ENCODE measurements at regions not wholly inside any gene's neighbourhood (a gene's known extent, or its start where the extent isn't known, plus 50 kb on each side); places are given as distances from the start of the nearest gene placed in this dataset.

- Histone ChIP-seq H3K4me3 (no peak overlapping the region), H3K27ac (no peak overlapping the region), H3K4me1 (peaks cover 0 to 5% (median 2%) of the 10 kb centered on the region in 4 donors), H3K36me3 (no peaks in the 10 kb centered on the region), H3K27me3 (no peaks in the 10 kb centered on the region), H3K9me3 (no peaks in the 10 kb centered on the region)
- DNase-seq (no peak), ATAC-seq (ENCODE audit: low FRiP score in 2 of 2) (peak in 1 of 2 donors; percentile 25)
- TF ChIP-seq CTCF (IDR thresholded peaks at IDR 0.05) (no peak), POLR2A (IDR thresholded peaks at IDR 0.05) (no peak), EP300 (IDR thresholded peaks at IDR 0.05) (no peak), POLR2AphosphoS5 (IDR thresholded peaks at IDR 0.05) (no peak)
- 58 to 69% methylated on average over 5 of the region's 5 CpGs for WGBS, 2 donors
Observed at GRCh38 chr11:35061516-35062440, 77.2 kb upstream of the CD44 start.

DNA sequence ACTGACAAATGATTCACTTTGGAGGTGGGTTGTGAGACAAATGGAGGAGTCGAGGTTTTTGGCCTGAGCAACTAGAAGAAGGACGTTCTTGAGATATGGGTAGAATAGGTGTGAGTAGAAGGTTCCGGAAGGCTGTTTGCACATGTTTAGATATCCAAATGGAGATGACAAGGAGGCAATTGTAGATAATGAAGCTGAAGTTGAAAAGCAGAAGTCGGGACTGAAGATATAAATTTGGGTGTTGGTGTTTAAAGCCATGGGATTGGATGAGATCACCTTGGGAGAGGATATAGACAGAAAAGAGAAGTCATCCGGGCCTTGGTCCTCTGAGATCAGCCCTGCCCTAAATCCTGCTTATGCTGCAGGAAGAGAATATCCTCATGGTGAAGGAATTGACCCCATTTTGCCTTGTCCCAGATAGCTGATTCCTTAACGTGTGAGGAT is 75.5 kb upstream of the CD44 start:
- DNase-seq (no peak), ATAC-seq (ENCODE audit: low FRiP score in 2 of 2) (peak in 1 of 2 donors; percentile 28)
- no peaks in the 10 kb centered on the region for H3K9me3 ChIP-seq
- WGBS, 2 donors, result 87 to 92% methylated on average over 5 to 6 of the region's 6 CpGs
- no peaks in the 10 kb centered on the region for H3K36me3 ChIP-seq
- no peak overlapping the region for H3K27ac ChIP-seq
- TF ChIP-seq POLR2AphosphoS5 (IDR thresholded peaks at IDR 0.05) (no peak), CTCF (IDR thresholded peaks at IDR 0.05) (no peak), POLR2A (IDR thresholded peaks at IDR 0.05) (no peak), EP300 (IDR thresholded peaks at IDR 0.05) (no peak)
- H3K4me1 ChIP-seq, result peaks cover 0 to 5% (median 3%) of the 10 kb centered on the region in 4 donors
- no peak overlapping the region for H3K4me3 ChIP-seq
- no peaks in the 10 kb centered on the region for H3K27me3 ChIP-seq

DNA sequence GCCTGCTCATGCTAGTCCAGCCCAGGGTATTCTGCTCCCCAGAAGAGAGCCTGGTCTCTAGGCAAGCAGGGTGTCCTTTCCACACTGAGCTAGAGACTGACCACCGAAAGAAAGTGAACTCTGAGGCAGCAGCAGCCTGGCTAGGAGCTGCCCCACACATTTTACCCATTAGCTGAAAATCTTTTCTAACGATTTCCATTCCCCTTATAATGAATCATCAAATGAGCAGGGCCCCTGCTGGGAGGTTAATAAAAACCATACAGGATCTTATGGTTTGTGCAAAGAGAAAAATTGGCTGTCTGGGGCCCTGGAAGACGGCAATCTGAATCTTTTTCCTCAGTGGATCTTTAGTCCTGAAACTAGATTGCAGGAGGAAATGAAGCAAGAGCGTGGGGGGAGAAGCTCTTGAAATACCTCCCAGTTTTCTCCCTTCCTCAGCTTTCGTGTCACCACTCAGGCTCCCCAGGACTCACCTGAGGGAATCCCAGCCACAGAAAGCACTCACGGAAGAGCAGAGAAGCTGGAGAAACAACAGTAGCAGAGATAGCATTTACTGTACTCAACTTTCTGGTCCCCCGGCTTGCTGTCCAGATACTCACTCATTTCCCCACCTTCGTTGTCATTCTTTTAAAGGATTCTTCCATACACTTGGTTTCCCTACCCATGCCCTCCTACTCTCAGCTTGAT is 74.7 kb upstream of the CD44 start:
- TF ChIP-seq POLR2AphosphoS5 (IDR thresholded peaks at IDR 0.05) (no peak), CTCF (IDR thresholded peaks at IDR 0.05) (no peak), EP300 (IDR thresholded peaks at IDR 0.05) (no peak), POLR2A (IDR thresholded peaks at IDR 0.05) (no peak)

GRCh38 chr11:35065566-35065965 is 73.4 kb upstream of the CD44 start:
- no peaks in the 10 kb centered on the region for H3K27me3 ChIP-seq
- H3K9me3 ChIP-seq, result peaks cover 0 to 3% (median 0%) of the 10 kb centered on the region in 4 donors
- TF ChIP-seq EP300 (IDR thresholded peaks at IDR 0.05) (no peak), POLR2A (IDR thresholded peaks at IDR 0.05) (no peak)
- H3K4me1 ChIP-seq, result peaks cover 0 to 5% (median 3%) of the 10 kb centered on the region in 4 donors
- no peak overlapping the region for H3K27ac ChIP-seq
- DNase-seq (no peak), ATAC-seq (ENCODE audit: low FRiP score in 2 of 2) (peak in 1 of 2 donors; percentile 69)
- WGBS, 2 donors, result 66 to 80% methylated on average over 3 of the region's 3 CpGs
- H3K4me3 ChIP-seq, result no peak overlapping the region
- no peaks in the 10 kb centered on the region for H3K36me3 ChIP-seq

More for the DNA sequence above, 74.7 kb upstream of the CD44 start:
- 71 to 78% methylated on average over 8 of the region's 8 CpGs for WGBS, 2 donors
- Histone ChIP-seq H3K27ac (no peak overlapping the region), H3K36me3 (no peaks in the 10 kb centered on the region), H3K9me3 (no peaks in the 10 kb centered on the region), H3K4me3 (no peak overlapping the region), H3K4me1 (peaks cover 0 to 5% (median 3%) of the 10 kb centered on the region in 4 donors), H3K27me3 (no peaks in the 10 kb centered on the region)
- ATAC-seq (ENCODE audit: low FRiP score in 2 of 2) (peak in 1 of 2 donors; percentile 43), DNase-seq (no peak)

DNA sequence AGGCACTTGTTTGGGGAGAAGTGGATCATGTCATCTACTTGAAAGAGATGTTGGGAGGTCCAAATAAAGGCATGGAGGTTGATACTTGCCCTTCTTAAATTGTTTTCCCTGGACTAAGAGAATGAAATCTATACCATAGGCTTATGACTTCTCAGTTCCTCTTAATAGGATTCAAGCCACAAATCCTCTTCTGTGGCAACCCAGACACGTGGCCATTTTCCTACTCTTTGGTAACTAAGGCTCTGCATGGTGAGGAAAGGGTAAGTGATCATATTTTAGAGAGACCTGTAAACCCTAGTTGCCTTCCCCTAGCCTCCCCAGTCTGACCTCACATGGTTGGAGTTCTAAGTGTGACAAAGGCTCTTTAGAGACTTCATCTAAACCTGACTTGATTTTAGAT is 72.9 kb upstream of the CD44 start:
- peak in 1 of 2 donors; percentile 36 for DNase-seq
- H3K4me3 ChIP-seq, result no peak overlapping the region
- ATAC-seq (ENCODE audit: low FRiP score in 2 of 2), result no peak
- peaks cover 0 to 3% (median 0%) of the 10 kb centered on the region in 4 donors for H3K9me3 ChIP-seq
- WGBS, 2 donors, result 58 to 73% methylated on average over 1 of the region's 1 CpG
- no peak overlapping the region for H3K27ac ChIP-seq
- H3K4me1 ChIP-seq, result peaks cover 0 to 5% (median 3%) of the 10 kb centered on the region in 4 donors
- no peaks in the 10 kb centered on the region for H3K36me3 ChIP-seq
- TF ChIP-seq POLR2A (IDR thresholded peaks at IDR 0.05), result no peak
- no peak for TF ChIP-seq POLR2AphosphoS5 (IDR thresholded peaks at IDR 0.05)
- TF ChIP-seq CTCF (IDR thresholded peaks at IDR 0.05), result no peak
- TF ChIP-seq EP300 (IDR thresholded peaks at IDR 0.05), result no peak
- H3K27me3 ChIP-seq, result no peaks in the 10 kb centered on the region

Data from upper lobe of left lung (tissue), 6 donors.